Neural progenitor cell (in vitro differentiated cells): ENCODE measurements at regions not wholly inside any gene's neighbourhood (a gene's known extent, or its start where the extent isn't known, plus 50 kb on each side); places are given as distances from the start of the nearest gene placed in this dataset.

Source experiments
- EZH2 ChIP-seq: fragments of 200-600 bp; sonication (generic); IDR thresholded peaks from 2 replicates; pipeline ENCODE4 v1.6.1; 2017; ENCODE audit warnings: antibody characterized with exemption, mild to moderate bottlenecking, moderate library complexity
- TF ChIP-seq, protein P1 (sequence below): fragments of 200-600 bp; sonication (generic); IDR thresholded peaks from 2 replicates; pipeline ENCODE4 v1.5.1; 2017; ENCODE audit warnings: antibody characterized with exemption, mild to moderate bottlenecking

DNA sequence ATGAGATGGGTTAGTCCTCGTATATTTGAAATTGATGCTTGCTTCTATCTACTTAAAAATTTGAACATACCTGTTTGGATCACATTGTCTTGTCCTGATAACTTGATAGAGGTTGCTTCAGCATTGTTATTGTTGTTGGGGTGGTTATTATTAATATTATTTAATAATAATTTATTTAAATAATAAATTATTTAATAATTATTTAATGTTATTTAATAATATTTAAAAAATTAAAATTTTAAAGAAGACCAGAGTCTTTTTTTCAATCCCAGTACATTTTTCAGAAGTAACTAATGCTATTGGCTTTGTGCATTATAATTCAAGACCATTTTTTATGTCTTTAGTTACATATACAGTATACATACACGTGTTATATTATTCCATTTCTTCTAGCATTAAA, 116.6 kb upstream of the DUSP22 start:
- TF ChIP-seq, protein P1, sequence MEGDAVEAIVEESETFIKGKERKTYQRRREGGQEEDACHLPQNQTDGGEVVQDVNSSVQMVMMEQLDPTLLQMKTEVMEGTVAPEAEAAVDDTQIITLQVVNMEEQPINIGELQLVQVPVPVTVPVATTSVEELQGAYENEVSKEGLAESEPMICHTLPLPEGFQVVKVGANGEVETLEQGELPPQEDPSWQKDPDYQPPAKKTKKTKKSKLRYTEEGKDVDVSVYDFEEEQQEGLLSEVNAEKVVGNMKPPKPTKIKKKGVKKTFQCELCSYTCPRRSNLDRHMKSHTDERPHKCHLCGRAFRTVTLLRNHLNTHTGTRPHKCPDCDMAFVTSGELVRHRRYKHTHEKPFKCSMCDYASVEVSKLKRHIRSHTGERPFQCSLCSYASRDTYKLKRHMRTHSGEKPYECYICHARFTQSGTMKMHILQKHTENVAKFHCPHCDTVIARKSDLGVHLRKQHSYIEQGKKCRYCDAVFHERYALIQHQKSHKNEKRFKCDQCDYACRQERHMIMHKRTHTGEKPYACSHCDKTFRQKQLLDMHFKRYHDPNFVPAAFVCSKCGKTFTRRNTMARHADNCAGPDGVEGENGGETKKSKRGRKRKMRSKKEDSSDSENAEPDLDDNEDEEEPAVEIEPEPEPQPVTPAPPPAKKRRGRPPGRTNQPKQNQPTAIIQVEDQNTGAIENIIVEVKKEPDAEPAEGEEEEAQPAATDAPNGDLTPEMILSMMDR: no peak
- no peak for TF ChIP-seq EZH2
